Activated CD4-positive, CD25-positive, alpha-beta regulatory T cell treated with anti-CD3 and anti-CD28 coated beads, Interleukin-2, amount 50 U/mL, for 24 hours (primary cell): ENCODE measurements at regions not wholly inside any gene's neighbourhood (a gene's known extent, or its start where the extent isn't known, plus 50 kb on each side); places are given as distances from the start of the nearest gene placed in this dataset.

Experiments used
- ATAC-seq, 2 donors: fragments of 150-1000 bp; cut with Tn5 transposase; one replicate each; pipeline ENCODE4 v1.10.0; 2021; ENCODE audit warnings: mild to moderate bottlenecking in 1 of 2, moderate library complexity in 1 of 2

GRCh38 chr2:6641956-6642355 is 223.8 kb downstream of the CMPK2 start:
- no peak for ATAC-seq

- ATAC-seq: no peak
These were observed 221.4 kb downstream of the CMPK2 start for GRCh38 chr2:6644261-6644660.

GRCh38 chr2:6645004-6645403 is 220.7 kb downstream of the CMPK2 start:
- ATAC-seq: no peak

GRCh38 chr2:6645672-6646071 is 220.0 kb downstream of the CMPK2 start:
- no peak for ATAC-seq

- no peak for ATAC-seq
These were observed 218.7 kb downstream of the CMPK2 start for GRCh38 chr2:6647046-6647445.

- ATAC-seq: no peak
These were observed 217.0 kb downstream of the CMPK2 start for GRCh38 chr2:6648596-6649247.

GRCh38 chr2:6650311-6650710 is 215.4 kb downstream of the CMPK2 start:
- no peak for ATAC-seq

- no peak for ATAC-seq
These were observed 213.5 kb downstream of the CMPK2 start for GRCh38 chr2:6652251-6652650.

GRCh38 chr2:6653281-6653750 is 212.4 kb downstream of the CMPK2 start:
- no peak for ATAC-seq

GRCh38 chr2:6654279-6654678 is 211.4 kb downstream of the CMPK2 start:
- no peak for ATAC-seq

GRCh38 chr2:6656633-6657032 is 209.1 kb downstream of the CMPK2 start:
- ATAC-seq: no peak

- no peak for ATAC-seq
These were observed 208.6 kb downstream of the CMPK2 start for GRCh38 chr2:6657136-6657535.

- no peak for ATAC-seq
These were observed 207.9 kb downstream of the CMPK2 start for GRCh38 chr2:6657855-6658254.

GRCh38 chr2:6664332-6665061 is 201.2 kb downstream of the CMPK2 start:
- no peak for ATAC-seq

GRCh38 chr2:6665093-6666045 is 200.3 kb downstream of the CMPK2 start:
- ATAC-seq: no peak

GRCh38 chr2:6667326-6667725 is 198.4 kb downstream of the CMPK2 start:
- no peak for ATAC-seq

- no peak for ATAC-seq
These were observed 193.8 kb downstream of the CMPK2 start for GRCh38 chr2:6671913-6672312.

GRCh38 chr2:6674381-6674780 is 191.3 kb downstream of the CMPK2 start:
- ATAC-seq: no peak

GRCh38 chr2:6675791-6676190 is 189.9 kb downstream of the CMPK2 start:
- no peak for ATAC-seq

GRCh38 chr2:6676241-6676640 is 189.5 kb downstream of the CMPK2 start:
- no peak for ATAC-seq

- ATAC-seq: no peak
These were observed 188.9 kb downstream of the CMPK2 start for GRCh38 chr2:6676776-6677175.

GRCh38 chr2:6679471-6679870 is 186.2 kb downstream of the CMPK2 start:
- no peak for ATAC-seq

- no peak for ATAC-seq
These were observed 182.2 kb downstream of the CMPK2 start for GRCh38 chr2:6683516-6683915.
